NT2/D1 (cell line): ENCODE measurements at regions not wholly inside any gene's neighbourhood (a gene's known extent, or its start where the extent isn't known, plus 50 kb on each side); places are given as distances from the start of the nearest gene placed in this dataset.

Experiments used
- SUZ12 ChIP-seq: IDR thresholded peaks from 2 replicates; pipeline ENCODE4 v1.6.1; 2011; ENCODE audit not compliant: insufficient read length, insufficient read depth; ENCODE audit errors: extremely low read depth
- ZNF274 ChIP-seq: IDR thresholded peaks from 2 replicates; pipeline ENCODE4 v1.6.1; 2011; ENCODE audit warnings: mild to moderate bottlenecking, low read depth, low read length

- TF ChIP-seq SUZ12, result no peak
- no peak for TF ChIP-seq ZNF274
These were observed 138.8 kb upstream of the ERCC4 start for GRCh38 chr16:13781169-13781564.
